ENCODE measurements at regions not wholly inside any gene's neighbourhood (a gene's known extent, or its start where the extent isn't known, plus 50 kb on each side); places are given as distances from the start of the nearest gene placed in this dataset.
"Not testable (repeated sequence)": the region's sequence is repeated elsewhere in the genome, so short reads cannot be mapped to it uniquely, and the experiment has no call there.

DNA sequence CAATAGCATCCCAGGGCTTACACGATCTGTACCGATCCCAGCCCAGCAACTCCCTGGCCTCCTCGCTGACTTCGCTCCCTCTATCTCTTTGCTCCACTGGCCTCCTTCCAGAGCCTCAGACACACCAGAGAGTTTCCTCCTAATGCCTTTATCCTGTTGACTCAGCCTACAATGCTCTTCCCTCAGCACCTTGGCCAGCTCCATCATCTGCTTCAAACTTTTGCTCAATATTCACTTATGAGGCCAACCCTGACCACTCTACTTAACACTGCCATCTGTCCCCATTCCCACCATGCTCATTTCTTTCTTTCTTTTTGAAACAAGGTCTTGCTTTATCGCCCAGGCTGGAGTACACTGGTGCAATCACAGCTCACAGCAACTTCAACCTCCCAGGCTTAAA, 180.9 kb downstream of the CEP170 start:
- H3K36me3 ChIP-seq; H3K36me3 Mint-ChIP-seq; H3F3A ChIP-seq (ENCODE audit: low read depth): not testable (repeated sequence)

DNA sequence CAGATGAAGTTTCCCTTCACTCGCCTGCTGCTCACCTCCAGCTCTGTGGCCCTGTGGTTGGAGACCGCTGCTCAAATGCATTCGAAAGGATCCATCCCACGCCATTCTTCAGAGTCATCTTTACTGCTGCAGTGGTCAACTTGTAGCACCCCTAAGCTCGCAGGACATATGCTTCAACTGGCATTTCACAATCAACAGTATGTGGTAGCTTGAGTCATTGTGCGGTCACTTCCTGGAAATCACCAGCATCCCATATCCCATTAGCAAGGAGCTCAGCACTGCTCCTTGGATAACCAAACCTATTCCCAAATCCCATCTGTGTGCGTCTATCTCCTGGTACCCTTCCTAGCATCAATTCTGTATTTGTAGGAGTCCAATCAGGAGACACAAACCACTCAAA, 188.0 kb downstream of the CEP170 start:
- not testable (repeated sequence) for DNase-seq (ENCODE audit: low spot score); H3K27me3 Mint-ChIP-seq (ENCODE audit: insufficient read depth, low read depth); H3K4me1 ChIP-seq; H3K4me3 Mint-ChIP-seq; H3K27ac ChIP-seq; H3K36me3 Mint-ChIP-seq; H3F3A ChIP-seq (ENCODE audit: low read depth); H3K79me2 ChIP-seq (ENCODE audit: low read depth); H3K9ac ChIP-seq; H3K4me2 ChIP-seq; H3K27me3 ChIP-seq; H4K20me1 ChIP-seq (ENCODE audit: low read depth); H2AFZ ChIP-seq (replicated peaks); H3K9me3 ChIP-seq (ENCODE audit: low read depth); H3K4me3 ChIP-seq; H3K9me3 Mint-ChIP-seq; H3K4me1 Mint-ChIP-seq; H3K27ac Mint-ChIP-seq; H3K36me3 ChIP-seq

More for the DNA sequence above, 180.9 kb downstream of the CEP170 start:
- not testable (repeated sequence) for H3K9ac ChIP-seq; H3K9me3 ChIP-seq (ENCODE audit: low read depth); H3K4me1 Mint-ChIP-seq; H3K4me2 ChIP-seq; H2AFZ ChIP-seq (replicated peaks); H3K27me3 Mint-ChIP-seq (ENCODE audit: insufficient read depth, low read depth); H3K27ac Mint-ChIP-seq; H3K4me3 ChIP-seq; H3K4me1 ChIP-seq; H3K9me3 Mint-ChIP-seq; H3K27me3 ChIP-seq; H4K20me1 ChIP-seq (ENCODE audit: low read depth); H3K79me2 ChIP-seq (ENCODE audit: low read depth); H3K27ac ChIP-seq; DNase-seq (ENCODE audit: low spot score); H3K4me3 Mint-ChIP-seq

DNA sequence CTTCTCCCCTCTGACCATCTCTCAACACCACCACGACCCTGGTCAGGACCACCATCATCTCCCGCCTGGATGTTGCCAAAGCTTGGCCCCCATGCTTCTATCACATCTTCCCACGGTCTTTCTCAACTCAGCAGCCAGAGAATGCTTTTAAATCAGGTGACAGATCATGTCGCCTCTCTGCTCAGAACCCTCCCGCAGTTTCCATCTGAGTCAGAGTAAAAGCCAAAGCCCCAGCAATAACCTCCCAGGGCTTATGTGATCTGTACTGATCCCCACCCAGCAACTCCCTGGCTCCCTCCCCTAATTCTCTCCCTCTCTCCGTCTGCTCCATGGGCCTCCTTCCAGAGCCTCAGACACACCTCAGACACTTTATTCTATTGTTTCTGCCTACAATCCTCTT, 193.1 kb downstream of the CEP170 start:
- not testable (repeated sequence) for H3K27me3 ChIP-seq; H4K20me1 ChIP-seq (ENCODE audit: low read depth); H3K36me3 Mint-ChIP-seq; H3K9ac ChIP-seq; H3K27ac ChIP-seq; H3K27ac Mint-ChIP-seq; H3K4me1 Mint-ChIP-seq; H3F3A ChIP-seq (ENCODE audit: low read depth); H3K27me3 Mint-ChIP-seq (ENCODE audit: insufficient read depth, low read depth); H3K79me2 ChIP-seq (ENCODE audit: low read depth); H3K4me1 ChIP-seq; H2AFZ ChIP-seq (replicated peaks); H3K4me3 Mint-ChIP-seq; H3K4me3 ChIP-seq; H3K9me3 Mint-ChIP-seq; H3K4me2 ChIP-seq; H3K36me3 ChIP-seq; DNase-seq (ENCODE audit: low spot score); H3K9me3 ChIP-seq (ENCODE audit: low read depth)

DNA sequence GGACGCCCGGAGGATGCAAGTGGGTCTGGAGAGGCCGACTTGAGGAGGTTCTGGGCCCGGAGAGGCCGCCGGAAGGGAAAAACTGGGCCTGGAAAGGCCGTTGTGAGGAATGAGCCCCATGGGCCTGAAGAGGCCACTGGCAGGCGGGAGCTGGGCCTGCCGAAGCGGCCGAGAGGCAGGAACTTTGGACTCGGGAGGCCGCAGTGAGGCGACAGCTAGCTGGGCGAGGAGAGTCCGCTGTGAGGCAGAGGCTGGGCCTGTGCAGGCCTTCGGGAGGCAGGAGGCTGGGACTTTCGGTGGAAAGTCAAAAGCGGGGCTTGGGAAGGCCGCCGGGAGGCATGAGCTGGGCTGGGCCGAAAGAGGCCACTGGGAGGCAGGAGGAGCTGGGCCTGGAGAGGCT, 199.6 kb downstream of the CEP170 start:
- H3K9me3 Mint-ChIP-seq; H3K36me3 ChIP-seq; H3K4me2 ChIP-seq; H3K4me1 ChIP-seq; DNase-seq (ENCODE audit: low spot score); H3K36me3 Mint-ChIP-seq; H3K27ac ChIP-seq; H3K27me3 Mint-ChIP-seq (ENCODE audit: insufficient read depth, low read depth); H3K27me3 ChIP-seq; H3K9ac ChIP-seq; H4K20me1 ChIP-seq (ENCODE audit: low read depth); H2AFZ ChIP-seq (replicated peaks); H3K79me2 ChIP-seq (ENCODE audit: low read depth); H3K9me3 ChIP-seq (ENCODE audit: low read depth); H3K4me3 ChIP-seq; H3F3A ChIP-seq (ENCODE audit: low read depth); H3K27ac Mint-ChIP-seq; H3K4me1 Mint-ChIP-seq; H3K4me3 Mint-ChIP-seq: not testable (repeated sequence)

DNA sequence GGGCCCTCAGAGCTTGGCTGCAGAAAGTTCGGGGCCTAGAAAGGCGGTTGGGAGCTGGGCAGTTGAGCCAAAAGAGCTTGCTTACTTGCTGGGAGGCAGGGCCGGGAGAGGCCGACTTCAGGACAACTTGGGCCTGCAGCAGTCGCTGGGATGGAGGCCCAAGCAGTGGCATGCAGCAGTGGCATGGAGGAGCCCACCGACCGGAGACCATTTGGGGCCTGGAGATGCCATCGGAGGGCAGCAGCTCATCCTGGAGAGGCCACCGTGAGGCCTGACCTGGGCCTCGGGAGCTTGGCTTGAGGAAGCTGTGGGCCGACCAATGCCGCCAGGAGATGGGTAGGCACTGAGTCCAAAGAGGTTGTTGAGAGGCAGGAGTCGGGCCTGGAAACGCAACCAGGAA, 200.0 kb downstream of the CEP170 start:
- H3K4me3 Mint-ChIP-seq; H3K27ac ChIP-seq; H3K36me3 ChIP-seq; H3K79me2 ChIP-seq (ENCODE audit: low read depth); H3K27me3 ChIP-seq; H3F3A ChIP-seq (ENCODE audit: low read depth); H3K4me2 ChIP-seq; H3K27me3 Mint-ChIP-seq (ENCODE audit: insufficient read depth, low read depth); H3K9ac ChIP-seq; H3K4me1 Mint-ChIP-seq; H3K9me3 Mint-ChIP-seq; H3K4me3 ChIP-seq; H3K27ac Mint-ChIP-seq; H2AFZ ChIP-seq (replicated peaks); H3K36me3 Mint-ChIP-seq; H3K9me3 ChIP-seq (ENCODE audit: low read depth); H4K20me1 ChIP-seq (ENCODE audit: low read depth); H3K4me1 ChIP-seq; DNase-seq (ENCODE audit: low spot score): not testable (repeated sequence)

DNA sequence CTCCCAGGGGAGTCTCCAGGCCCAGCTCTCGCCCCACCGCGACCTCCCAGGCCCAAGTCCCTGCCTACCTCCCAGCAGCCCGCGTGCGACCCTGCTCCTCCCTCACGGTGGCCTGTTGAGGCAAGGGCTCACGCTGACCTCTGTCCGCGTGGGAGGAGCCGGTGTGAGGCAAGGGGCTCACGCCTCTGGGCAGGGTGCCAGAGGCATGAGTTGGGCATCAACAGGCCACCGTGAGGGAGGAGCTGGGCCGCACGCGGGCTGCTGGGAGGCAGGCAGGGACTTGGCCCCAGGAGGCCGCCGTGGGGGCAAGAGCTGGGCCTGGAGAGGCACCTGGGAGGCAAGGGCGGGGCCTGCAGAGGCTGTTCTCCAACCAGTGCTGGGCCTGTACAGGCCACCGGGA, 200.4 kb downstream of the CEP170 start:
- not testable (repeated sequence) for H3K9me3 ChIP-seq (ENCODE audit: low read depth); H3K4me2 ChIP-seq; H3K9me3 Mint-ChIP-seq; H3K4me1 ChIP-seq; H3K36me3 ChIP-seq; H2AFZ ChIP-seq (replicated peaks); H3K4me1 Mint-ChIP-seq; H3F3A ChIP-seq (ENCODE audit: low read depth); H3K27ac ChIP-seq; H4K20me1 ChIP-seq (ENCODE audit: low read depth); H3K27me3 ChIP-seq; H3K36me3 Mint-ChIP-seq; DNase-seq (ENCODE audit: low spot score); H3K27me3 Mint-ChIP-seq (ENCODE audit: insufficient read depth, low read depth); H3K79me2 ChIP-seq (ENCODE audit: low read depth); H3K4me3 ChIP-seq; H3K4me3 Mint-ChIP-seq; H3K9ac ChIP-seq; H3K27ac Mint-ChIP-seq
